NCI-H2227 treated with DMSO at 0.1 percent for 48 hours (cell line): ENCODE measurements at regions not wholly inside any gene's neighbourhood (a gene's known extent, or its start where the extent isn't known, plus 50 kb on each side); places are given as distances from the start of the nearest gene placed in this dataset.

ENCODE experiments used
- DNase-seq: peaks from one replicate; lab custom pipeline; 2025; lab: John Stamatoyannopoulos, UW

DNA sequence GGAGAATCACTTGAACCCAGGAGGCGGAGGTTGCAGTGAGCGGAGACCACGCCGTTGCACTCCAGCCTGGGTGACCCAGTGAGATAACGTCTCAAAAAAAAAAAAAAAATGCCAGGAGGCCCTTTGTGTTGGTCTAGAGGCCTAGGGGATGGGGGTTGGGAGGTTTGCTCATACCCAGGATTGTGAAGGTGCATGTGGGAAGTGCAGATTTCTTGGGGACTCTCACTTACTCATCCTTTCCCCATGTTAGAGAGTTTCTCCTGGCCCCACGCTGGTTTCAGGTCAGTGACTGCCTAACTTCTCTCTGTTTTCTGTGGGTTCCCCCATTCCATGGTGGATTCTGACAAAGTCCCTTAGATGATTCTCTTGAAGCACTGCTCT is 471.5 kb upstream of the CNTNAP2 start:
- no peak for DNase-seq

DNA sequence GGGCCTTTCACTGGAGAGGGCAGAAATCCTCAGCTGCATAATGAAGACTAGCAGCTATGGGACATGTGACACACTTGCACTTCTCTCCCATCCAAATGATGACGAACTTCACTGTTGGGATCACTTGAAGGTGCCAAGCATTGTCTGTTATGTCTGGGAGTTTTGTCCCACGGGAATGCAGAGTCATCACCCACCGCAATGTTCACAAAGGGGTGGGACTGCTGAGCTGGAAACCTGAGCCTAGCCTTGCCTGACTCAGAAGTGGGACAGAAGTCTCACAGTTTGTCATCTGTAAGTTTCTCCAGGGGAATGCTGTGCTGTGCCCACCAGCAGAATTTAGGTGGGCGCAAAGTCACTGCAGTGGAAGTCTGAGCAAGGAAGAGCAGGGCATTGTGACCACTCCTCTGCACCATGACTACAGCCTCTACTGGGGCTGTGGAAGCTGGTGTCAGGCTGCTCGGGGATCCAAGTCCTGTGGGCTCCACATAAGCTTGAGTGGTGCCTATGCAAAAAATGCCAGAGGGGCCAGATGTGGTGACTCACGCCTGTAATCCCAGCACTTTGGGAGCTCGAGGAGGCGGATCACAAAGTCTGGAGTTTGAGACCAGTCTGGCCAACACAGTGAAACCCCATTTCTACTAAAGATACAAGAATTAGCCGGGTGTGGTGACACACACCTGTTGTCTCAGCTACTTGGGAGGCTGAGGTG is 472.0 kb upstream of the CNTNAP2 start:
- no peak for DNase-seq

DNA sequence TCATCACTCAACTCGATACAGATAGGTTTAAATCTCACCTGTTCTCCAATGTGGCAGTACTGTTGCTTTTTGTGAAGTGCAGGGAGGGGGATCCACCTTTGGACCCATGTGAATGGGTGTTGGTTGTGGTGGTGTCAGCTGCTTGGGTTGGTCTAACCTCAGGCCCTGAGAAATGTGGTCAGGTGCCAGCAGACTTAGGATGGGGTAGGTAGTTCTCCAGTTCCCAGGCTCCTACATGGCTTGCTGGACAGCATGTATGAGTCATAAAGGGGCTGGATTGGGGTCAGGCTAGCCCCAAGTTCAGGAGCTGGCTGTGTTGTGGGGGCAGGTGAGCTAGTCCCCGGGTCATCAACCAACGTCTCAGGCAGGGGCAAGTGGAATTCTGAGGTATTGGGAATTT is 472.6 kb upstream of the CNTNAP2 start:
- no peak for DNase-seq

DNA sequence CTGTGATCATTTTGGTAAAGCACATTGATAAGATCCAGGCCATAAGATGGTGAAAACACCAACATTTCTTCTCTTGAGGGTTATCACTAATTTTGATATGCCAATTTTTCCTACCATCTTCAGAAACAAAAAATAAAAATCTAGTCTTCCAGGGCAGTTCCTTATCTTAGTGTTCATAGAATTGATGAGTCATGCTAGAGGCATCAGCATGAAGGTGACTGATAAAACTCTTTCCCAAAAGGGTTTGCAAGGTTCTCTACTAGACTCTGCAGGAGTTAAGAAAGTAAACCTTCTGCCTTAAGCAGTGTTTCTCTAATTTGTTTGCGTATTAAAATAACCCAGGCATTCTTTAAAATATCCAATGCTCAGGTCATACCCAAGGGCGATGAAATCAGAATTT is 483.1 kb upstream of the CNTNAP2 start:
- no peak for DNase-seq

DNA sequence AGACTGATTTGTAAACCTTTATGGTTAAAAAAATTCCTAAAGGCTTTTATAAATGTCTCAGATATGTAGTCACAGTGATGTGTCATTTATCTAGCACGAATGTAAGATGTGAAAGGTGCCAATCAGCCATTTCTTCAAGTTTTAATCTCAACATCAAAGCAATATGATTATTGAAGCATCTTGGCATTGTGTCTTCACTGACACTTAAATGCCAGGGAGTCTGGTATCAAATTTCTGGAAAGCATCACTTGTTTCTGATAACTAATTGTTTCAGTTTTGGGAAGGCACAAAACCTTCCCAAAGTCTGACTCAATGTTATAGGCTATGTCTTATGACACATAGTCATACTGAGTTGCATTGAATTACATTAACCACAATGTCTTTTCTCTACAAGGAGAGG is 492.0 kb upstream of the CNTNAP2 start:
- no peak for DNase-seq

DNA sequence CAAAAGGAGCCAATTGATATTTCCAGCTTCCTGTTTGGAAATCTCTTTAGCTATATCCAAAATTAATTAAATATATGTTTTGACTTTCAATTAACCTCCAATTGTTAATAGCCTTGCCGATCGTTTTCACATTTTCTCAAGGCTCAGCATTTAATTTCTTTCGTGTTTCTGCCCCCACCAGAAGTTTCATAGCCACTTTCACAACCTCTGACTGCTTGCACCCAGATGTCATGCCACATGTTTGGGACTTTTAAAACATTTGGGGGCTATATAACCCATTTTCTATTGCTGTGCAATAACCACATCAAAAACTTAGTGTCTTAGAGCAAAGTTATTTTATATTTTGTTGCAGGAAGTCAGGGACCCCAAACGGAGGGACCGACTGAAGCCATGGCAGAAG is 510.6 kb upstream of the CNTNAP2 start:
- DNase-seq: no peak

DNA sequence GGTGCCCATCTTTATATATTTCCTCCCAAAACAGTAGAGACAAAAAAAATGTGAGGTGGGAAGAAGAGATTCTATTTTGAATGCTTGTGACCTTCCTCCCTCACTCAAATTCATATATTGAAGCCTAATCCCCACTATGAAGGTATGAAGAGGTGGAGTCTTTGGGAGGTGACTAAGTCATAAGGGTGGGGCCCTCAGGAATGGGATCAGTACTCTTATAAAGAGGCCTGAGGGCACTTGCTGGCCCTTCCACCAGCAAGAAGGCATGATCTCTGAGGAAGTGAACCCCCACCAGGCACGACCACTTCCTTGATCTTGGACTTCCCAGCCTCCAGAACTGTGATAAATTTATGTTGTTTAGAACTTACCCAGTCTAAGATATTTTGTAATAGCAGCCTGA is 517.2 kb upstream of the CNTNAP2 start:
- no peak for DNase-seq

DNA sequence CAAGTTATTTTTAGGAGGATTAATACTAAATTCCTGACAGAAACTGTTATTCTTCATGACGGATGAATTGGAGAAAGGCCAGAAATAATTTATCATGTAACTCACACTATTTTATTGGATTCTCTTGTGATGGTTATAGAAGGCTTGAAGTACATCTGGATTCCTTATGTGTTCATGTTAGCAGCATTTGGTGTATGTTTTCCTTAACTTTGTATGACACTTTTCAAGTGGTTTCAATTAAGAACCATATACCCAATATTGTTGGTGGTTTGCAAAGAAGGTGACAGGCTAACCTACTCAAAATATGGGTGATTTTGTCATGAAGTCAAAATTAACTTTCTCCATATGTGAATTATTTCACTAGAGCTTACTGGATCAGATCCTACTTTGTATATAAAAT is 532.2 kb upstream of the CNTNAP2 start:
- no peak for DNase-seq

DNA sequence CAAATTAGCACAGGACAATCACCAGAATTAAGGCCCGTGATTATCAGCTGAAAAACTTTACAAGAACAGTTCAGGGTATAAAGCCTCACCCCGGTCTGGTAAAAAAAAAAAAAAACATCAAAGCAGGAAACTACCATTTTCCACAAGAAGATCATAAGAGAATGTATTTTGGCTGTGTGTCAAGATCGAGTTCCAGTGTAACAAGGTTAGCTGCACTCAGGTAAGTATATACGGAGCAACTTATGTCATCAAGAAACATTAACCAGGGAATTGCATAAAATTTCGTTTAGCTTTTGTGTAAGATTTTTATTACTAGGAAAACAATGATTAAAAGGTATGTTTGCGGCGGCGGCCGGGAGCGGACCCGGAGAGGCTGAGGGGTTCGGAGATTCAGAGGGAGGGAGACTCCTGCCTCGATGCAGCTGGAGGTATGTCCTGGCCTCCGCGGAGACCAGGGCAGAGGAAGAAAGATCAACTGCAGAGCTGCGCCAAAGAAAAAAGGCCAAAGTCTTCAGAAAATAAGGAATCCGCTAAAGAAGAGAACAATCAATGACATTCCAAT is 533.8 kb upstream of the CNTNAP2 start:
- no peak for DNase-seq

DNA sequence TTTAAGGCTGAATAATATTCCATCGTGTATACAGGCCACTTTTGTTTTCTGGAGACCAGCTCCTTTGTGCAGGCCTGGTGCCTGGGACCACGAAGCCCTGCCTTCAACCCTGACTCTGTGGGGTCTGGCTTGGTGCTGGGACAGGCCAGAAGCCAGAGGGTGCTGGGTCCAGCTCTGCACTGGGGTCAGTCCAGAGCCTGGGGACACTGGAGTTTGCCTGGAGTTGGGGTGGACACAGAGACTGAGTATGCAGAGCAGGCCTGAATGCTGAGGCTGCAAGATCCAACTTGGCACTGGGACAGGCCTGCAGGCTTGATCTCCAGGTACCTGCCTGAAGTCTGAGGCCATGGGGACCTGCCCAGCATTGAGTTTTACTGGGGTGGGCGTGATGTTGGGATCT is 558.8 kb upstream of the CNTNAP2 start:
- DNase-seq: no peak

DNA sequence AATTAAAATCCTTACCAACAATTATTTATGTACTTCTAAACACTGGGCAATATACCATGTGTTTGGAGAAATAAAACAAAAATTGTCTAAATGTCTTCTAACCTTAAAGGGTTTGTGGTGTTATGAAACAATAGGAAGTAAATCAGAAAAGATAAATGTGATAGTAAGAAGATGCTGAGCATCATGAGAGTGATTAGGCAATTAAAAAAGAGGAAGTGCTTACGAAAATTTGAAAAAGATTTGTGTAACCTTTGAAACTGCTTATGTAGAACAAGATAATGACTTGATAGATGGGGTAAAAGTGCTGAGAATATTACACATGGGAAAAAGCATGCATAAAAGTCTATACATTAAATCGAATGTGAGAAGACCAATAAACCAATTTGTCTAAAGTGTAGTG is 573.4 kb upstream of the CNTNAP2 start:
- DNase-seq: no peak

DNA sequence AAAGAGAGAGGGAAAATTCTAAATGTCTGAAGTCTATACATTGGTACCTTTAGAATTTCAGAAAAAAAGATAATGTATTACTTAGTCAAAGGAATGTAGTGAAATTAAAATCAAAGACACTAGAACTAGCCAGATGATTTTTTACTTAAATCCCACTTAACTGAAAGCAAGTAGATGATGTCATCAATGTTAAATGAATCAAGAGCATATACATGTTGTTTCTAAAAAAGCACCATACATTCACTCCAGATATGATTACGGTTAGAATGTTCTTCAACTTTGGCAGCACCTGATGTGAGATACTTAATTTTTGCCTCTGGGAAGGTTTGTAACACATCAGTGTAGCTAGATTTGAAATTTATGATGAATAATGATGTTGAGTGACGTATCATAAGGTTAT is 576.7 kb upstream of the CNTNAP2 start:
- DNase-seq: no peak

DNA sequence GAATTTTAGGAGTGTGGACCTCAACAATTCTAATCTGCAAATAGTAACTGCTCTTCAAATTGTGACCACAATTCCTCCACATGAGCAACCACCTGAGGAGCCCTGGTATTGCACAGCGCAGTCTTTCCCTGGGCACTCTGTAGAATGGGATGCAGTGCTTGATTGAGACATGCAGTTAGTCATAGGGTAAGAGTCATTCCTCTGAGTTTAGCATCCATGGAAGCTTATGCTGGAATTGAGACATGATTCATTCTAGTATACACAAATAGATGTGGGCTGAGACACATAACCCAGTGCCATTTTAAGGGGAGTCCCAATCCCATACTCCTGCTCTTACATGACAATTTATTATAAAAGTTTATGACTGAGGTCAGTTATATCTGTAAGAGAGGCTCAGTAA is 582.3 kb upstream of the CNTNAP2 start:
- no peak for DNase-seq

DNA sequence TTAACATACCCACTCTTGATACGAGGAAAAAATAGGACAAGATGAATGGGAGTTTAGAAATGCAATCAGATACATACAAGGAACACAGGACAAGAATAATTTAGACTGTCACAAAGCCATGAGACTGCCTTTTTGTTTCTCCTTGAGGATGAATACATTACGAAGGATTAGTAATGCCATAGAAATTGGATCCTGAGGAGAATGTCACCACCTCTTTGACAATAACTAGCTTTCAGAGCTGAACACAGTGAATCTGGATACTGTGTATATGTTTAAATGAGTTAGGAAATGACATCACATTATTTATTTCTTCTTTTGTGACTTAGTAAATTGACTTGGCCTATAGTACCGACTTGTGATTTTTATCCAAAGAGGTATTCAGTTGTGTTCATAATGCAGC is 596.3 kb upstream of the CNTNAP2 start:
- DNase-seq: no peak

DNA sequence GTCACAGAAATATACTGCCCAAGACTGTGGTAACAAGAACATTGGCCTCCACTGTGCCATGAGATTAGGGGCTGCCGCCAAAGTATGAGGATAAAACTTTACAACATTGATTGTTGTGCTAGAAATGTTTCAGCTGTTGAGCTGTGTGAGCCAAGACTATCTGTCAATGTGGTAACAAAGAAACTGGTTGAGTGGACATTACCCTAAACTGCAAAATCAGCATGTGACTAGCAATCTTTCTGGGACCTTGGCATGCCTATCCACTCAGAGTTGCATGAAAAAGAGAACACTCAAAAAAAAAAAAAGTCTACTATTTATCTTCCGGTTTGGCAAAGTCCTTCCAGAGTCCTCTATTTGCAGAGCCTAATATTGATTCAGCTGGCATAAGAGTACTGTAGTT is 605.6 kb upstream of the CNTNAP2 start:
- DNase-seq: no peak

DNA sequence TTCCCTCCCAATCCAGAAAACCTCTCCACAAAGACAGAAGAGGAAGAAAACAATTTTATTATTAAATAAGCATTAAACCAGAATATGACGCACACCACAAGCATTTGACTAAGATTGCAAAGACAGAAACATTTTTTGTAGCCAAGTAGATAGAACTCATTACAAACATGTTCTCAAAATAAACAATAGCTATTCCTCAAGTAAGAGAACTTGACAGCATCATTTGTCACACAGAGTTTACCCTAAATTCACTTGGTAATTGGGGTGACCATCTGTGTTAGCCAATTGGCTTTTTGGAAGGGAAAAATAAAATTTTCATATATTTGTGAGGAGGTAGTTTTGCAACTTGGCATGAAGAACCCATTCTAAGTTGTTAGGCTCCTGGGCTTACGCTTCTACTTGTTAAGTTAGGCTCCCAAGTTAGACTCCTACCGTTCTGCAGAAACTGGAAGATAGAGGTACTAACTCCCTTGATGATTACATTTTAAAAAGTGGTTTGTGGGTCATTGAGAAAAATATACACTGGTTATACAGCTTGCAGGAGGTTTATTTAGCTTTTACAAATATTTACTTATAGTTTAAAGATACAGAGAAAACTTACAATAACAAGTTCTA is 618.6 kb upstream of the CNTNAP2 start:
- no peak for DNase-seq

DNA sequence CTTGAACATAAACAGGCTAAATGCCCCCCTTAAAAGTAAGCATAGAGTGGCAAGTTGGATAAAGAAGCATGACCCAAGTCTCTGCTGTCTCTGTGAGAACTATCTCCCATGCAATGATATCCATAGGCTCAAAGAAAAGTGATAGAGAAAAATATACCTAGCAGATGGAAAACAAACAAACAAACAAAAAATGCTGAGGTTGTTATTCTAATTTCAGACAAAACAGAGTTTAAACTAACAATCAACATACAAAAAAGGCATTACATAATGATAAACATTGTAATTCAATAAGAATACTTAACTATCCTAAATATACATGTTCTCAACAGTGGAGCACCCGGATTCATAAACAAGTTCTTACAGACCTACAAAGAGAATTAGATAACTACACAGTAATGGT is 626.2 kb upstream of the CNTNAP2 start:
- DNase-seq: no peak

DNA sequence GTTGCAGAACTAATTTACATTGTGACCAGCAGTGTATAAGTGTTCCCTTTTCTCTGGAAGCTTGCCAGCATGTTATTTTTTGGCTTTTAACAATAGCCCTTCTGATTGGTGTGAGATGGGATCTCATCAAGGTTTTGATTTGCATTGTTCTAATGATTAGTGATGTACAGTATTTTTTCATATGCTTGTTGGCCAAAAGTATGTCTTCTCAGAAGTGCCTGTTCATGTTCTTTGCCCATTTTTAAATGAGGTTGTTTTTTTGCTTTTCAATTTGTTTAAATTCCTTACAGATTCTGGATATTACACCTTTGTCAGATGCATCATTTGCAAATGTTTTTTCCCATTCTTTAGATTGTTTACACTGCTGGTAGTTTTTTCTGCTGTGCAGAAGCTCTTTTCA is 627.0 kb upstream of the CNTNAP2 start:
- no peak for DNase-seq

DNA sequence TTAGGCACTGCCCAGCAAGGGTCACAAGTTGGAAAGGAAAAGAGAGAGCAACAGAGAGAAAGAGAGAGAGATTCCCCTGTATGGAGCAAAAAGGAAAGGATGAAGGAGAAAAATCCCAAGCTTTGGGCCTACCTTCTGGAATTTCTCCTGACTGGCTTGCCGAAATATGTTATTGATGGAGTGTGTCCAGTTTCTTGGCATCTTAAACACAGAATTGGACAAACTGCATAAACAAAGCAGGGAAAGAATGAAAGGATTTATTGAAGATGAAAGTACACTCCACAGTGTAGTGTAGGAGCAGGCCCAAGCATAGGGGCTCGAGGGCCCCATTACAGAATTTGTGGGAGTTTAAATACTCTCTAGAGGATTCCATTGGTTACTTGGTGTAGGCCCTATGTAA is 627.8 kb upstream of the CNTNAP2 start:
- no peak for DNase-seq

DNA sequence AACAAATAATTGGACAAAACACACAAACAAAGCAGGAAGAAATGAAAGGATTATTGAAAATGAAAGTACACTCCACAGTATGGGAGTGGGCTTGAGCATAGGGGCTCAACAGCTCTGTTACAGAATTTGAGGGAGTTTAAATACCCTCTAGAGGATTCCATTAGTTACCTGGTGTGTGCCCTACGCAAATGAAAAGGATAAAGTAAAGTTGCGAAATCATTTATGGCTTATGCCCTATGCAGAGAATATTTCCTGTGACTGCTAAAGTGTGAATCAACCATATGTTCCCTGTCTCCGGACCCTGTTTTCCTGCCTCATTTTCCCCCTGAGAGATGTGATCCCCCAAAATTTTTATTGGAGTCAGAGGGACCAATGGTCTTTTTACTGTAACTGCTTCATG is 634.6 kb upstream of the CNTNAP2 start:
- no peak for DNase-seq

DNA sequence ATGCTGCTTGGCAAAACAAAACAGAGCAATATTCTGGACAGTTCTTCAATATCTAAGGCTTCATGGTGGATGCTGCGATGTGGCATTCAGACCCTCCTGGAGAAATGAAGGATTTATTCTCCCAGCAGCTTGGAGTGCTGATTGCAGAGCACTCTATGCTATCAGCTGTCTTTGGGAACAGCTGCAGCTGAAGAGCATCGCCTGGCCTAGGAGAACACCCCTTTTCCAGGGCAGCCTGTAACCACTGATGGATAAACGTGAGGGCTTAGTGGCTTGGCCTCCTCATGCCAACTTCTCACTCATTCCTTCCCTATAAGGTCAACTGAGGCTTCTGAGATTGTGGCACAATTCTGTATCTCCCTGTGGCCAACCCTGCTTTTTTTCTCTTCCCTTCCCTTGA is 638.1 kb upstream of the CNTNAP2 start:
- no peak for DNase-seq

DNA sequence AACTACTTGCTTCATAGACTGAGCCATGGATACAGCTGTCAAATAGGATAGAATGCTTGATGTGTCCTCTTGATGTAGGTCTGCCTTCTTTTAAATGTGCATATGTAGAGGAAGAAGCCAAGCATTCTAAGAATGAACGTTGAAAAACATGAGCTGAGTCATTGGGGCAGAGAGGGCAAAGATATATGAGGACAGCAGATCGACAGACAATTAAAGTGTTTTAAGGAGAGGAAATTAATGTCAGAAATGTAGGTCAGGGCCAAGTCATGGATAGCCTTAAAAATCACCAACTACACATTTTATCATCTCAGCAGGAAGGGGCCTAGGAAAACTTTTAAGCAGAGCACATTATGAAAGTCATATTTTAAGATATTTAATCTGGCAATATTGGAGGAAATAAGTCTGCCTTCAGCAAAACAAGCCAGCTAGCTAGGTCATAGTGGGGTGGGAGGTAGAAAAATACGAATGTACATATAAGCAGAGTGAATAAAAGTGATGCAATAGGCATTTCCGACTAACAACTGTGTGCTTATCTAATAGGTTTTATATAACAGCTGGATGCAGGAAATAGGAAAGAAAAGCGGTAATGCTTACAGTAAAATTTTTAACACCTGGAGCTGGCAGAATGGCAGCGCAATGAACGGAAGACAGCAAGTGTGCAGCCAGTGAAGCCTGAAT is 638.3 kb upstream of the TPK1 start:
- no peak for DNase-seq

DNA sequence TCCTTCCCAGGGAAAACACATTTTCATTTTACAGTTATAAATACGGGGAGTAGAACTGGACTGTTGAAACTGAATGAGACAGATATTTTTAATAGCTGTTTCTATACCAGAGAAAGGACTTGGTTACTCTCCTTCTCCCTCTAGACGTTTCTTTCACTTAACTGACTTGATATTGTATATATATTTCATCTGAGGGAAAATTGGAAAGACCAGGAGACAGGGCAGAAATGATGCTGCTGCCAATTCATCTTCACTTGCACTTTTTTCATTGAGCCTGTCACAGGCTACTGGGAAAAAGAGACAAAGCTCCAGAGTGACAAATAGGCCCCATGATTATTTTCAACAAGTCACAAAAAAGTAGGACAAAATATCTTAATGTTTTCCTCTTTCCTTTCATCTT is 636.0 kb upstream of the TPK1 start:
- DNase-seq: no peak
